H1 (cell line): ENCODE measurements at regions not wholly inside any gene's neighbourhood (a gene's known extent, or its start where the extent isn't known, plus 50 kb on each side); places are given as distances from the start of the nearest gene placed in this dataset.

ENCODE experiments used
- CTCF ChIA-PET: fragments of 300-600 bp; sonication (Branson Sonifier 250); formaldehyde crosslinking; loops from one replicate; lab custom pipeline; 2021; ENCODE audit not compliant: partially characterized antibody; lab: Charles Lee
- POLR2A ChIA-PET: fragments of 300-600 bp; sonication (Branson Sonifier 250); formaldehyde crosslinking; loops from one replicate; lab custom pipeline; 2021; ENCODE audit warnings: inconsistent platforms; ENCODE audit not compliant: partially characterized antibody; lab: Charles Lee
- DNase-seq, 2 experiments: peaks; one replicate each; pipeline versions ENCODE4 v3.0.0 to v3.0.0-alpha.2; 2010 to 2022; ENCODE audit warnings: low spot score in 2 of 2, low read depth in 1 of 2, mixed read lengths in 1 of 2
- FAIRE-seq: peaks from 2 replicates; lab custom pipeline; 2011; peaks lifted over from hg19 to GRCh38; lab: Jason Lieb, UNC
- H2AFZ ChIP-seq: 2 replicates; pipeline ENCODE4 v1.8.1; 2012; ENCODE audit warnings: low read length, inconsistent platforms
- H2AK5ac ChIP-seq: 2 replicates; pipeline ENCODE4 v1.6.1; 2013; ENCODE audit warnings: low read depth, low read length
- H2BK120ac ChIP-seq: replicated peaks from 2 replicates; pipeline ENCODE3; 2013; ENCODE audit warnings: low read depth, low read length, inconsistent platforms
- H2BK12ac ChIP-seq: 2 replicates; pipeline ENCODE4 v1.6.1; 2013; ENCODE audit warnings: low read depth, low read length
- H2BK15ac ChIP-seq: 2 replicates; pipeline ENCODE4 v1.6.1; 2013; ENCODE audit warnings: low read length
- H2BK20ac ChIP-seq: 2 replicates; pipeline ENCODE4 v1.6.1; 2013; ENCODE audit warnings: low read length
- H2BK5ac ChIP-seq: 2 replicates; pipeline ENCODE4 v1.6.1; 2013; ENCODE audit warnings: low read depth, low read length
- H3K14ac ChIP-seq: 2 replicates; pipeline ENCODE4 v1.6.1; 2013; ENCODE audit warnings: inconsistent platforms; ENCODE audit not compliant: insufficient read length
- H3K18ac ChIP-seq: 2 replicates; pipeline ENCODE4 v1.6.1; 2013; ENCODE audit warnings: low read length; ENCODE audit errors: extremely low read depth
- H3K23ac ChIP-seq: 2 replicates; pipeline ENCODE4 v1.6.1; 2013; ENCODE audit warnings: inconsistent platforms; ENCODE audit not compliant: insufficient read length
- H3K23me2 ChIP-seq: 2 replicates; pipeline ENCODE4 v1.6.1; 2013; ENCODE audit warnings: low read depth, low read length
- H3K27ac ChIP-seq: 2 replicates; pipeline ENCODE4 v1.6.1; 2011; ENCODE audit warnings: low read depth, low read length, inconsistent platforms
- H3K27me3 ChIP-seq, 4 experiments: replicated peaks in 1 of 4; 1 replicate in 1 of 4; 2 replicates in 3 of 4; pipeline versions ENCODE4 v1.6.1 to v1.8.1; 2011 to 2013; ENCODE audit warnings: low read length in 3 of 4, mild to moderate bottlenecking in 3 of 4, inconsistent platforms in 2 of 4, mixed read lengths in 2 of 4, moderate library complexity in 1 of 4; ENCODE audit not compliant: control insufficient read depth in 3 of 4, insufficient read depth in 3 of 4; ENCODE audit errors: extremely low read depth in 1 of 4
- H3K36me3 ChIP-seq, 4 experiments: 2 replicates each; pipeline versions ENCODE4 v1.6.1 to v1.8.1; 2011 to 2013; ENCODE audit warnings: mild to moderate bottlenecking in 4 of 4, low read length in 3 of 4, moderate library complexity in 2 of 4, control low read depth in 1 of 4, inconsistent platforms in 1 of 4; ENCODE audit not compliant: insufficient read depth in 4 of 4, control insufficient read depth in 2 of 4
- H3K4ac ChIP-seq: replicated peaks from 2 replicates; pipeline ENCODE3; 2013; ENCODE audit warnings: low read length, low read depth, mixed read lengths, inconsistent platforms; ENCODE audit not compliant: insufficient read length
- H3K4me1 ChIP-seq, 4 experiments: replicated peaks in 1 of 4; 1 replicate in 1 of 4; 2 replicates in 3 of 4; pipeline versions ENCODE4 v1.6.1 to v1.8.1; 2011 to 2013; ENCODE audit warnings: low read length in 3 of 4, inconsistent platforms in 2 of 4, mixed read lengths in 1 of 4; ENCODE audit not compliant: insufficient read depth in 4 of 4, control insufficient read depth in 3 of 4
- H3K4me2 ChIP-seq, 2 experiments: 2 replicates each; pipeline versions ENCODE4 v1.6.1 to v1.8.1; 2011 to 2013; ENCODE audit warnings: low read depth in 2 of 2, low read length in 2 of 2, control low read depth in 1 of 2, inconsistent platforms in 1 of 2, mild to moderate bottlenecking in 1 of 2; ENCODE audit not compliant: insufficient read depth in 1 of 2
- H3K4me3 ChIP-seq, 4 experiments: fragments of 200-600, 300-600 bp in 1 of 4; sonication (generic), shearing (Covaris generic), sonication (Bioruptor Twin) in 1 of 4; 2 replicates each; pipeline versions ENCODE4 v1.5.1 to v1.8.1; 2011 to 2016; ENCODE audit warnings: low read length in 4 of 4, low read depth in 3 of 4, control low read depth in 2 of 4, inconsistent platforms in 2 of 4, mild to moderate bottlenecking in 2 of 4, mixed read lengths in 1 of 4, moderate library complexity in 1 of 4; ENCODE audit not compliant: insufficient read depth in 2 of 4; ENCODE audit errors: extremely low read depth in 1 of 4
- H3K56ac ChIP-seq: replicated peaks from 2 replicates; pipeline ENCODE3; 2013; ENCODE audit warnings: low read depth, mild to moderate bottlenecking, mixed read lengths, low read length, inconsistent platforms; ENCODE audit not compliant: insufficient read length
- H3K79me1 ChIP-seq: 2 replicates; pipeline ENCODE4 v1.6.1; 2013; ENCODE audit warnings: low read depth, low read length, control low read depth
- H3K79me2 ChIP-seq, 2 experiments: 2 replicates each; pipeline versions ENCODE4 v1.6.1 to v1.8.1; 2012 to 2013; ENCODE audit warnings: low read length in 2 of 2, mild to moderate bottlenecking in 2 of 2, inconsistent platforms in 1 of 2; ENCODE audit not compliant: insufficient read depth in 2 of 2, control insufficient read depth in 1 of 2
- H3K9ac ChIP-seq, 4 experiments: replicated peaks in 1 of 4; 1 replicate in 1 of 4; 2 replicates in 3 of 4; pipeline versions ENCODE4 v1.6.1 to v1.8.1; 2011 to 2013; ENCODE audit warnings: low read depth in 3 of 4, low read length in 3 of 4, control low read depth in 2 of 4, mild to moderate bottlenecking in 2 of 4, moderate library complexity in 2 of 4, inconsistent platforms in 1 of 4; ENCODE audit errors: extremely low read depth in 1 of 4
- H3K9me3 ChIP-seq, 2 experiments: 2 replicates each; pipeline versions ENCODE4 v1.6.1 to v1.8.1; 2012 to 2013; ENCODE audit warnings: mild to moderate bottlenecking in 2 of 2, moderate library complexity in 2 of 2, control low read depth in 1 of 2, inconsistent platforms in 1 of 2, low read depth in 1 of 2, low read length in 1 of 2, mixed read lengths in 1 of 2; ENCODE audit not compliant: insufficient read depth in 2 of 2
- H4K20me1 ChIP-seq, 2 experiments: replicated peaks in 1 of 2; 2 replicates each; pipeline versions ENCODE3 to v1.8.1; 2011 to 2013; ENCODE audit warnings: inconsistent platforms in 2 of 2, low read length in 2 of 2, mild to moderate bottlenecking in 1 of 2; ENCODE audit not compliant: insufficient read depth in 2 of 2, control insufficient read depth in 1 of 2
- H4K5ac ChIP-seq: 2 replicates; pipeline ENCODE4 v1.6.1; 2013; ENCODE audit warnings: low read length, low read depth, mixed read lengths, inconsistent platforms; ENCODE audit not compliant: insufficient read length
- H4K8ac ChIP-seq: 2 replicates; pipeline ENCODE4 v1.8.0; 2013; ENCODE audit warnings: mild to moderate bottlenecking, moderate library complexity, low read length, inconsistent platforms; ENCODE audit not compliant: insufficient read depth; ENCODE audit errors: extremely low read depth
- H4K91ac ChIP-seq: replicated peaks from 2 replicates; pipeline ENCODE3; 2013; ENCODE audit warnings: low read length, mixed read lengths, inconsistent platforms; ENCODE audit not compliant: insufficient read length
- BACH1 ChIP-seq: IDR thresholded peaks from 2 replicates; pipeline ENCODE4 v1.6.1; 2012; ENCODE audit warnings: low read length, improper control_type of control experiment
- CHD2 ChIP-seq: IDR thresholded peaks from 2 replicates; pipeline ENCODE4 v1.6.1; 2012; ENCODE audit warnings: low read length, improper control_type of control experiment
- E2F6 ChIP-seq: IDR thresholded peaks from 2 replicates; pipeline ENCODE4 v1.6.1; 2012; ENCODE audit warnings: inconsistent platforms
- FOSL1 ChIP-seq: IDR thresholded peaks from 2 replicates; pipeline ENCODE4 v1.6.1; 2011; ENCODE audit warnings: mild to moderate bottlenecking, low read depth, low read length, moderate library complexity; ENCODE audit not compliant: insufficient read depth
- HDAC2 ChIP-seq, 2 experiments: fragments of 300-600 bp in 1 of 2; sonication (generic) in 1 of 2; IDR thresholded peaks; 2 replicates each; pipeline ENCODE4 v1.6.1; 2011 to 2012; ENCODE audit warnings: low read depth in 2 of 2, low read length in 2 of 2, mild to moderate bottlenecking in 2 of 2, moderate library complexity in 2 of 2, borderline replicate concordance in 1 of 2, inconsistent platforms in 1 of 2
- JUND ChIP-seq: IDR thresholded peaks from 2 replicates; pipeline ENCODE4 v1.6.1; 2011; ENCODE audit warnings: mild to moderate bottlenecking, improper control_type of control experiment, low read length
- PHF8 ChIP-seq: fragments of 200-600 bp; sonication (generic); conservative IDR thresholded peaks from 2 replicates; pipeline ENCODE4 v1.7.1; 2012; ENCODE audit warnings: low read depth, mild to moderate bottlenecking, inconsistent platforms, low read length, moderate library complexity
- POLR2AphosphoS5 ChIP-seq: IDR thresholded peaks from 2 replicates; pipeline ENCODE4 v1.6.1; 2011; ENCODE audit warnings: low read depth, low read length
- ZNF274 ChIP-seq: IDR thresholded peaks from 2 replicates; pipeline ENCODE4 v1.7.0; 2012; ENCODE audit warnings: low read length, borderline replicate concordance; ENCODE audit errors: extremely low read depth
- WGBS, 2 experiments: shearing (Covaris generic) in 1 of 2; methylation state at CpG; one replicate each; pipeline versions ENCODE4 v1.1.6 to v1.1.7; 2013 to 2015; ENCODE audit warnings: low lambda C conversion rate in 2 of 2, mixed read lengths in 2 of 2, inconsistent platforms in 1 of 2, low coverage in 1 of 2, missing lambda C conversion rate in 1 of 2; ENCODE audit not compliant: insufficient replicate concordance in 2 of 2, insufficient coverage in 1 of 2, insufficient read length in 1 of 2; ENCODE audit errors: extremely low coverage in 1 of 2, missing lambda C conversion rate in 1 of 2; 5-methylcytosine and 5-hydroxymethylcytosine counted together
- TF ChIP-seq, protein P1 (sequence below): IDR thresholded peaks from 2 replicates; pipeline ENCODE4 v1.6.1; 2012; ENCODE audit warnings: low read length, inconsistent platforms

DNA sequence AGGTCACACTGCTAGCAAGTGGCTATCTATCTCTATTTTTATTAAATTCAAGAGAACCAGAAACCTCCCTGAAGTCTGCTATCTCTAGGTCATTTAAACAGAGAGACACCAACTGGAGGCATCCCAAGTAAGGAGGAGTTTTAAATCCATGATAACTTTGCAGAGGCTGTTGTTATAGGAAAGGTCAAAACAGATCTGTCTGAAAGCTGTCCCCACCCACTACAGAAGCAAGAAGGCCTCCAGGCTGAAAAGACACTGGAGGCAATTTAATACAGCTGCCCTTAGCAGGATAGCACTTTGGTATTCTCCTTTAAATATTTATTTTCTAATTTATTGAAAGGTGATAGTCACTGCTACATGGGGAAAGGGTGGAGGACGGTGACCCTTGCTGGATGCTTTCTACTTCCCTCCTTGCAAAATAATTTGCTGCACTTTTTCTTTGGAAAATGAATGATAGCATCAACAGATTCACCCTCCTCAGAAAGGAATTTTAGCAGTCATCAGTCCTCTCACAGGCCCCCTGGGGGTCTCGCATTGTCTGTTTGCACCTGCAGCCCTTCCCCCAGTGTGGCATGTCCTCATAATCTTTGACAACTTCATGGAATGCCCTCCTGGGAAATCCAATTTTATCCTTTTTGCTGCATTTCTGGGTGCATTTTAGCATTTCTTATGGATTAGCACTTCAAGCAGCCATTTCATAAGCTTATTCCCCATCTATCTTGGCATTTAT lies 429.5 kb upstream of the TNP1 start:
- H3K23me2 ChIP-seq: no peaks in the 10 kb centered on the region; the same call in 1 of the 2 replicates
- no peak overlapping the region for H2BK15ac ChIP-seq
- H3K56ac ChIP-seq: no peak overlapping the region
- H2AFZ ChIP-seq: no peak overlapping the region
- peaks cover 0 to 4% (median 0%) of the 10 kb centered on the region in 4 experiments; a peak in 2 of 8 replicates for H3K36me3 ChIP-seq
- WGBS, 2 experiments: 75% methylated on average over 2 of the region's 2 CpGs; no CpG with 5 or more reads in 1 of the 2 experiments
- H3K18ac ChIP-seq: no peak overlapping the region
- no peak overlapping the region for H4K91ac ChIP-seq
- no peaks in the 10 kb centered on the region for H3K79me1 ChIP-seq
- H3K27ac ChIP-seq: no peak overlapping the region
- H4K5ac ChIP-seq: no peak overlapping the region
- H2BK5ac ChIP-seq: 0 out of 2 replicates have a peak overlapping the region, but pooled peaks have one; percentile 8
- peaks cover 16% of the 10 kb centered on the region in 2 experiments for H3K9me3 ChIP-seq
- H4K8ac ChIP-seq: no peak overlapping the region
- H2BK12ac ChIP-seq: no peak overlapping the region
- no peak overlapping the region for H2AK5ac ChIP-seq
- POLR2A ChIA-PET: no interaction called here
- peak overlapping the region in 1 of 4 experiments; percentile 6; a peak in 1 of 8 replicates for H3K4me3 ChIP-seq
- no peak overlapping the region for H2BK20ac ChIP-seq
- no peak overlapping the region for H3K23ac ChIP-seq
- DNase-seq: peak in 1 of 2 experiments; percentile 51
- FAIRE-seq: no peak
- peaks cover 3 to 10% (median 5%) of the 10 kb centered on the region in 4 experiments; a peak in 4 of 7 replicates for H3K4me1 ChIP-seq
- no peak overlapping the region for H2BK120ac ChIP-seq
- H3K14ac ChIP-seq: no peak overlapping the region
- CTCF ChIA-PET: interaction anchor here (0.6 kb wide), 2 partner anchors 123 to 379 kb away, joined by 3 read pairs; no protein-coding TSS in a partner anchor
- no peaks in the 10 kb centered on the region for H3K79me2 ChIP-seq
- H3K9ac ChIP-seq: no peak overlapping the region
- no peaks in the 10 kb centered on the region for H3K27me3 ChIP-seq
- H4K20me1 ChIP-seq: peaks cover 0 to 2% of the 10 kb centered on the region in 2 experiments
- peak overlapping the region; percentile 7 to 28; a peak in 2 of 4 replicates for H3K4me2 ChIP-seq
- no peak overlapping the region for H3K4ac ChIP-seq
- TF ChIP-seq HDAC2 (IDR thresholded peaks at IDR 0.05; ENCODE audit: borderline replicate concordance in 1 of 2, low read depth in 2 of 2, low read length in 2 of 2) (0 out of 4 replicates have a peak, but pooled peaks of 1 of the 2 experiments have one; percentile 11), CHD2 (no peak), POLR2AphosphoS5 (no peak), ZNF274 (no peak), JUND (no peak), BACH1 (no peak), PHF8 (no peak), FOSL1 (no peak), E2F6 (no peak)
- TF ChIP-seq, protein P1, sequence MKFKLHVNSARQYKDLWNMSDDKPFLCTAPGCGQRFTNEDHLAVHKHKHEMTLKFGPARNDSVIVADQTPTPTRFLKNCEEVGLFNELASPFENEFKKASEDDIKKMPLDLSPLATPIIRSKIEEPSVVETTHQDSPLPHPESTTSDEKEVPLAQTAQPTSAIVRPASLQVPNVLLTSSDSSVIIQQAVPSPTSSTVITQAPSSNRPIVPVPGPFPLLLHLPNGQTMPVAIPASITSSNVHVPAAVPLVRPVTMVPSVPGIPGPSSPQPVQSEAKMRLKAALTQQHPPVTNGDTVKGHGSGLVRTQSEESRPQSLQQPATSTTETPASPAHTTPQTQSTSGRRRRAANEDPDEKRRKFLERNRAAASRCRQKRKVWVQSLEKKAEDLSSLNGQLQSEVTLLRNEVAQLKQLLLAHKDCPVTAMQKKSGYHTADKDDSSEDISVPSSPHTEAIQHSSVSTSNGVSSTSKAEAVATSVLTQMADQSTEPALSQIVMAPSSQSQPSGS: no peak
